Fibroblast of mammary gland (primary cell): ENCODE measurements at regions not wholly inside any gene's neighbourhood (a gene's known extent, or its start where the extent isn't known, plus 50 kb on each side); places are given as distances from the start of the nearest gene placed in this dataset.
"Not testable (repeated sequence)": the region's sequence is repeated elsewhere in the genome, so short reads cannot be mapped to it uniquely, and the experiment has no call there.

Experiments
- DNase-seq: peaks from one replicate; pipeline ENCODE4 v3.0.0-alpha.2; 2010; ENCODE audit warnings: low read depth
- H3K4me3 ChIP-seq: 2 replicates; pipeline ENCODE4 v1.5.1; 2011; ENCODE audit warnings: low read depth, mild to moderate bottlenecking, low read length, moderate library complexity; ENCODE audit not compliant: control insufficient read depth
- CTCF ChIP-seq: conservative IDR thresholded peaks from 2 replicates; pipeline ENCODE4 v1.5.1; 2011; ENCODE audit warnings: low read depth, low read length, inconsistent platforms; ENCODE audit not compliant: control insufficient read depth, insufficient read depth

GRCh38 chr14:66017927-66018326, 468.2 kb upstream of the CCDC196 start:
- no peak for TF ChIP-seq CTCF
- no peak for DNase-seq

DNA sequence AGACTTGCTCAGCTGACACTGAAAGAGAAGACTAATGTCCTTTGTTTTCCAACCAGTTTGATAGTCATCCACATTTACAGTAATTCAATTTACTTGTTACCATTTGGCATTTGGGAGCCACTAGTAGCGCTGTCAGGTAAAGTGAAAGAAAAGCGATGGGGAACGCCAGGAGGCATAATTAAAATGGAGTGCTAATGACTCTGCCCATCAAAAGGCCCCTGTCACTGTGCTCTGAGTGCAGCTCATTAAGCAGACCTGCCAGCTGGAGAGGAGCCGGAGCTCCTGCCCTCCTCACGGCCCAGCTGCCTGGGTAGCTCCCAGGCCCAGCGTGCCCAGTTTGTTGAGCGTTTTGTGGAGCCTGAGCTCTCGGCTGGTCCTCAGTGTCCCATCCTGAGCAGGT, 463.6 kb upstream of the CCDC196 start:
- no peak for DNase-seq
- no peak for TF ChIP-seq CTCF
- no peak overlapping the region for H3K4me3 ChIP-seq

More at GRCh38 chr14:66017927-66018326, 468.2 kb upstream of the CCDC196 start:
- H3K4me3 ChIP-seq = no peak overlapping the region

- H3K4me3 ChIP-seq = no peak overlapping the region
- DNase-seq = no peak
- no peak for TF ChIP-seq CTCF
Observed at GRCh38 chr14:66025779-66026178, 460.4 kb upstream of the CCDC196 start.

DNA sequence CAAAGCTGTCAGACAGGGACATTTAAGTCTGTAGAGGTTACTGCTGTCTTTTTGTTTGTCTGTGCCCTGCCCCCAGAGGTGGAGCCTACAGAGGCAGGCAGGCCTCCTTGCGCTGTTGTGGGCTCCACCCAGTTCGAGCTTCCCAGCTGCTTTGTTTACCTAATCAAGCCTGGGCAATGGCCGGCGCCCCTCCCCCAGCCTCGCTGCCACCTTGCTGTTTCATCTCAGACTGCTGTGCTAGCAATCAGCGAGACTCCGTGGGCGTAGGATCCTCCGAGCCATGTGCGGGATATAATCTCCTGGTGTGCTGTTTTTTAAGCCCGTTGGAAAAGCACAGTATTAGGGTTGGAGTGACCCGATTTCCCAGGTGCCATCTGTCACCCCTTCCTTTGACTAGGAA, 454.2 kb upstream of the CCDC196 start:
- not testable (repeated sequence) for H3K4me3 ChIP-seq, DNase-seq

DNA sequence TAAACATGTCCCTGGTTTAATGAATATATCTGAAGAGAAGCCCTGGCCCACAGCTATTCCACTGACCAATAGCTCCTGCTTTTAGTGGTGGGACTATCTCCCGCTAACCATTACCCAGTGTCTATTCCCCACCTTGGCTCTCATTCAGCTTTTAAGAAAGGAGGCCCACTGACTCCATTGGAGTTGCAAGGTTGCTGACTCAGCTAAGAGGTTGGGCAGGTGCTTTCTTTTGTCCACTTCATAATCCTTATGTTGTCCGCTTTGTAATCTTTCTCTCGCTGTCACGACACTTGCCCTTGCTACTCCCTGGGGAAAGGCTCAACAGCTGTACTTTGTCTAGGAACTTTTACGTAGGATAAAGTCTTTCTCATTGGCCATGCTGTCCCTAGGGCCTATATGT, 453.4 kb upstream of the CCDC196 start:
- H3K4me3 ChIP-seq = no peak overlapping the region
- DNase-seq = no peak
- no peak for TF ChIP-seq CTCF

DNA sequence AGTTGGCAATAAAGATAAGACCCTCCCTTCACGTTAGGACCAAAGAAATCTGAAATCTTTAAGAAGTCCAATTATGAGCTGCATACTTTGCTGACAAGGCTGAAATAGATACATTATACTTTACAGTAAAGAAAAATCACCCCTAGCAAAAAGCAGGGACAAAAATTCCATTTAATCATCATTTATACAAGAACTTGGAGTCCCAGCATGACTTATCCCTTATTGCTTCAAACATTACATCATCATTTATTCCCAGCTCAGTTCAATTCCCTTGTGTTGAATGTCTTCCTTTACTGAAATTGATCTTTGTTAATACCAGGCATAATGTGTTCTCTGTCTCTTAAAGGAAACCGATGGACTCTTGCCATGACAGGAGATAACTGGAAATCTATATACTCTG, 449.6 kb upstream of the CCDC196 start:
- DNase-seq = no peak
- no peak for TF ChIP-seq CTCF
- H3K4me3 ChIP-seq = no peak overlapping the region

DNA sequence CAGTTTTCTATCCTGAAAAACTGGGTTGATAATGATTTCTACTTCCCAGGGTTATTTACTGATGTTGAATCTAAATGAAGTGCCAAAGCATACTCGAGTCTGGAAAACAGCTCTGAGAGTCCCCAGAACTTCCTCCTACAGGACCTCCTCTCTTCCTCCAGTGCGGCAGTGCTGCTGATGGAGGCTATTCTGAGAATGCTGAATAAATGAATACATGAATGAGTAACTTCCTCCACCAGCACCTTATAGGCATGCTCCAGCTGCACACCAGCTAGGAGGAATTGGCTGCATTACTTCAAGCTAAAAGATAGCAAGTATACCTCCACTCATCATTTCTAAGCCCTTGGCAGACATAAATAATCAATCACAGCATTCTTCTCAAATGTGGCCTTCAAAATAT, 448.8 kb upstream of the CCDC196 start:
- no peak overlapping the region for H3K4me3 ChIP-seq
- no peak for TF ChIP-seq CTCF
- no peak for DNase-seq
